IMR-90 (cell line): ENCODE measurements at regions not wholly inside any gene's neighbourhood (a gene's known extent, or its start where the extent isn't known, plus 50 kb on each side); places are given as distances from the start of the nearest gene placed in this dataset.

Source experiments
- ATAC-seq: fragments of 200-7000 bp; cut with Tn5 transposase; 2 replicates; pipeline ENCODE4 v1.9.1; 2020; ENCODE audit warnings: low read depth, mild to moderate bottlenecking, moderate library complexity
- BruUV-seq: library from RNA; stranded (reverse); fragments of 400-500 nt; replicated peaks from 2 replicates; lab custom pipeline; 2021; lab: Mats Ljungman, UMichigan
- CTCF ChIA-PET: fragments of 300-600 bp; formaldehyde crosslinking; extraction: SDS; loops from one replicate; lab custom pipeline; 2021; ENCODE audit warnings: antibody characterized with exemption; lab: Yijun Ruan, JAX
- POLR2A ChIA-PET: fragments of 300-600 bp; sonication (Branson Sonifier 250); formaldehyde crosslinking; loops from one replicate; lab custom pipeline; 2022; ENCODE audit warnings: antibody characterized with exemption; ENCODE audit not compliant: unreplicated experiment; lab: Charles Lee
- DNase-seq: peaks from one replicate; pipeline ENCODE4 v3.0.0; 2013
- H2AFZ ChIP-seq: replicated peaks from 2 replicates; pipeline ENCODE3; 2013; ENCODE audit warnings: low read length, mild to moderate bottlenecking; ENCODE audit not compliant: poor library complexity
- H2AK5ac ChIP-seq: 2 replicates; pipeline ENCODE4 v1.6.1; 2013; ENCODE audit warnings: low read depth, low read length, inconsistent platforms
- H2AK9ac ChIP-seq: replicated peaks from 2 replicates; pipeline ENCODE3; 2013; ENCODE audit warnings: mild to moderate bottlenecking, low read depth, low read length, moderate library complexity; ENCODE audit not compliant: poor library complexity
- H2BK120ac ChIP-seq: 2 replicates; pipeline ENCODE4 v1.6.1; 2013; ENCODE audit warnings: low read depth, low read length, inconsistent platforms
- H2BK15ac ChIP-seq: 3 replicates; pipeline ENCODE4 v1.6.1; 2013; ENCODE audit warnings: low read depth, low read length, inconsistent platforms
- H2BK20ac ChIP-seq: 2 replicates; pipeline ENCODE4 v1.6.1; 2013; ENCODE audit warnings: low read depth, mild to moderate bottlenecking, inconsistent platforms, low read length, moderate library complexity
- H2BK5ac ChIP-seq: 2 replicates; pipeline ENCODE4 v1.6.1; 2013; ENCODE audit warnings: mild to moderate bottlenecking, low read depth, low read length, inconsistent platforms; ENCODE audit not compliant: poor library complexity, severe bottlenecking
- H3K14ac ChIP-seq: replicated peaks from 2 replicates; pipeline ENCODE4 v1.6.1; 2013; ENCODE audit warnings: low read depth, low read length, inconsistent platforms
- H3K18ac ChIP-seq: 2 replicates; pipeline ENCODE4 v1.6.1; 2013; ENCODE audit warnings: low read depth, low read length, control low read depth
- H3K23ac ChIP-seq: 2 replicates; pipeline ENCODE4 v1.6.1; 2013; ENCODE audit warnings: low read depth, low read length, inconsistent platforms
- H3K27ac ChIP-seq: 2 replicates; pipeline ENCODE4 v1.5.1; 2013; ENCODE audit warnings: mild to moderate bottlenecking, control low read depth, low read length; ENCODE audit not compliant: insufficient read depth
- H3K27me3 ChIP-seq: 2 replicates; pipeline ENCODE4 v1.6.1; 2013; ENCODE audit warnings: low read length; ENCODE audit not compliant: control insufficient read depth, insufficient read depth
- H3K36me3 ChIP-seq: 2 replicates; pipeline ENCODE4 v1.6.1; 2013; ENCODE audit warnings: low read length, mixed read lengths; ENCODE audit not compliant: control insufficient read depth, insufficient read depth
- H3K4ac ChIP-seq: 2 replicates; pipeline ENCODE4 v1.6.1; 2013; ENCODE audit warnings: low read depth, low read length, inconsistent platforms
- H3K4me1 ChIP-seq: 2 replicates; pipeline ENCODE4 v1.6.1; 2013; ENCODE audit warnings: low read length, mixed read lengths; ENCODE audit not compliant: control insufficient read depth, insufficient read depth
- H3K4me2 ChIP-seq: 2 replicates; pipeline ENCODE4 v1.6.1; 2013; ENCODE audit warnings: low read depth, mild to moderate bottlenecking, control low read depth, low read length, moderate library complexity
- H3K4me3 ChIP-seq: 2 replicates; pipeline ENCODE4 v1.5.1; 2013; ENCODE audit warnings: low read depth, mild to moderate bottlenecking, control low read depth, low read length, moderate library complexity; ENCODE audit not compliant: insufficient read depth
- H3K56ac ChIP-seq: 2 replicates; pipeline ENCODE4 v1.6.1; 2013; ENCODE audit warnings: low read length, inconsistent platforms; ENCODE audit not compliant: insufficient read depth; ENCODE audit errors: extremely low read depth
- H3K79me1 ChIP-seq, 2 experiments: 2 replicates each; pipeline ENCODE4 v1.6.1; 2013; ENCODE audit warnings: low read length in 2 of 2, inconsistent platforms in 1 of 2, low read depth in 1 of 2
- H3K9ac ChIP-seq: 2 replicates; pipeline ENCODE4 v1.6.1; 2013; ENCODE audit warnings: low read depth, low read length, control low read depth
- H3K9me1 ChIP-seq: 2 replicates; pipeline ENCODE4 v1.6.1; 2013; ENCODE audit warnings: low read length, inconsistent platforms; ENCODE audit not compliant: insufficient read depth
- H3K9me3 ChIP-seq: 2 replicates; pipeline ENCODE4 v1.6.1; 2013; ENCODE audit warnings: low read length; ENCODE audit not compliant: control insufficient read depth, insufficient read depth
- H4K20me1 ChIP-seq: 2 replicates; pipeline ENCODE4 v1.6.1; 2013; ENCODE audit warnings: low read length, inconsistent platforms; ENCODE audit not compliant: insufficient read depth
- H4K5ac ChIP-seq: 2 replicates; pipeline ENCODE4 v1.6.1; 2013; ENCODE audit warnings: mild to moderate bottlenecking, low read depth, low read length, control low read depth
- H4K8ac ChIP-seq, 2 experiments: 2 replicates each; pipeline ENCODE4 v1.6.1; 2013; ENCODE audit warnings: low read depth in 2 of 2, low read length in 2 of 2, control low read depth in 1 of 2, inconsistent platforms in 1 of 2
- H4K91ac ChIP-seq: 2 replicates; pipeline ENCODE4 v1.6.1; 2013; ENCODE audit warnings: low read depth, low read length, inconsistent platforms; ENCODE audit not compliant: insufficient read depth
- BHLHE40 ChIP-seq: fragments of 150-350 bp; IDR thresholded peaks from 2 replicates; pipeline ENCODE4 v1.6.1; 2016; ENCODE audit warnings: mild to moderate bottlenecking, low read depth, low read length
- CEBPB ChIP-seq: IDR thresholded peaks from 2 replicates; pipeline ENCODE4 v1.6.1; 2012; ENCODE audit warnings: low read depth, low read length, improper control_type of control experiment
- CHD1 ChIP-seq: IDR thresholded peaks from 2 replicates; pipeline ENCODE4 v1.6.1; 2012; ENCODE audit warnings: low read depth, low read length, improper control_type of control experiment
- FOS ChIP-seq: fragments of 150-350 bp; IDR thresholded peaks from 2 replicates; pipeline ENCODE4 v1.6.1; 2016; ENCODE audit warnings: low read depth, low read length
- MAFK ChIP-seq: IDR thresholded peaks from 2 replicates; pipeline ENCODE4 v1.6.1; 2012; ENCODE audit warnings: low read depth, low read length, improper control_type of control experiment
- MAZ ChIP-seq: IDR thresholded peaks from 2 replicates; pipeline ENCODE4 v1.6.1; 2012; ENCODE audit warnings: low read depth, mild to moderate bottlenecking, low read length, improper control_type of control experiment, moderate library complexity, borderline replicate concordance
- MXI1 ChIP-seq: IDR thresholded peaks from 2 replicates; pipeline ENCODE4 v1.6.1; 2012; ENCODE audit warnings: low read depth, mild to moderate bottlenecking, low read length, moderate library complexity, borderline replicate concordance
- NFE2L2 ChIP-seq: fragments of 150-350 bp; IDR thresholded peaks from 2 replicates; pipeline ENCODE4 v1.6.1; 2016; ENCODE audit warnings: low read depth, mild to moderate bottlenecking, low read length
- POLR2A ChIP-seq: IDR thresholded peaks from 2 replicates; pipeline ENCODE4 v1.6.1; 2012; ENCODE audit warnings: mild to moderate bottlenecking, low read depth, low read length
- RAD21 ChIP-seq: IDR thresholded peaks from 2 replicates; pipeline ENCODE4 v1.6.1; 2012; ENCODE audit warnings: low read length, improper control_type of control experiment
- RCOR1 ChIP-seq: IDR thresholded peaks from 2 replicates; pipeline ENCODE4 v1.6.1; 2012; ENCODE audit warnings: mild to moderate bottlenecking, low read length, improper control_type of control experiment; ENCODE audit not compliant: insufficient replicate concordance
- RFX5 ChIP-seq: IDR thresholded peaks from 2 replicates; pipeline ENCODE4 v1.8.0; 2012; ENCODE audit warnings: low read depth, mild to moderate bottlenecking, low read length, moderate library complexity
- SMC3 ChIP-seq: fragments of 150-350 bp; IDR thresholded peaks from 2 replicates; pipeline ENCODE4 v1.6.1; 2016; ENCODE audit warnings: low read depth, mild to moderate bottlenecking, antibody characterized with exemption, low read length, moderate library complexity
- USF2 ChIP-seq: fragments of 150-350 bp; IDR thresholded peaks from 2 replicates; pipeline ENCODE4 v1.6.1; 2017; ENCODE audit warnings: mild to moderate bottlenecking, antibody characterized with exemption, low read length, low read depth
- WGBS, 2 experiments: methylation state at CpG; one replicate each; pipeline versions ENCODE4 v1.1.5 to v1.1.7; 2013; ENCODE audit warnings: missing lambda C conversion rate in 2 of 2; ENCODE audit not compliant: insufficient read length in 1 of 2; ENCODE audit errors: extremely low coverage in 2 of 2; 5-methylcytosine and 5-hydroxymethylcytosine counted together
- dilution Hi-C: fragments of 300-500 bp; cut with HindIII; formaldehyde crosslinking; loops from one replicate; pipeline ENCODE4 v1.14.3; 2018; ENCODE audit warnings: low sequenced_read_pairs; ENCODE audit not compliant: unreplicated experiment
- in situ Hi-C: fragments of 300-500 bp; cut with MboI; formaldehyde crosslinking; loops from 3 replicates; pipeline ENCODE4 v1.14.3; 2019; ENCODE audit warnings: low sequenced_read_pairs, inconsistent platforms, mixed read lengths
- intact Hi-C: fragments of 100-400 bp; cut with micrococcal nuclease; formaldehyde crosslinking; loops from 2 replicates; pipeline ENCODE4 v1.10.0; 2022
- TF ChIP-seq, protein P1 (sequence below): fragments of 150-350 bp; IDR thresholded peaks from 2 replicates; pipeline ENCODE4 v1.6.1; 2016; ENCODE audit warnings: low read depth, mild to moderate bottlenecking, low read length, moderate library complexity, borderline replicate concordance

DNA sequence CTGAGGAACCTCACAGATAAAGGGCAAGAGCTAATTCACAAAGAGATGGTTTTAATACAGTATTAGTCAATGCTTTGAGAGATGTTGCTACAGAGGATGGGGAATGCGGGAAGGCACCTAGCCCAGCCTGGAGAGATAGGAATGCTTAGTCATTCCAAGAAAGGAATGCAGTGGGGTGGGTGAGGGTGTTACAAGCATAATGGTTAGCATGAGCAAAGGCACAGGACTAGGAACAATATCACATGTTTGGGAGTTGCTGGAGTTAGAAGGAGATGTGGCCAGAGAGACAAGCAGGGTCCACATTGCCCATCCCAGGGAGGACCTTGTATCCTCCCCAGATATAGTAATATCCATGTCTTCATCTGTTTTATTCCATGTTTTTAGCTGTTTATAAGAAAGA, 107.0 kb upstream of the OGFRL1 start (continued):
- TF ChIP-seq RCOR1 = no peak

DNA sequence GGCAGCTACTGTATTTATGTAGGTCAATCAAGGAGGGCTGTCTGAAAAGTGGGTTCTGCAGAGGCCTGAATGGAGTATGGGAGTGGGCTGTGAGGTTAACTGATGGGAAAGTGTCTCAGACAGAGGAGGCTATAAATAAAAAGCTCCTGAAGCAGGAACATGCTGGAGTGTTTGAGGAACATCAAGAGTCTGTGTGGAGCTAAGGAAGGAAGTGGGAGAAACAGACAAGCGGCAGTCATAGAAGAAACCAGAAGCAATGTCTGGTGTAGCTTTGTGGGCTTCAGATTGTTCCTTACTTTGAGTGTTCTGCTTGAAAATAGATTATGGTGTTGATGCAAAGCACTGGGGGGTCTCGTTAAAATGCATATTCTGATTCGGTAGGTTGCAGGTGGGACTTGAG, 101.5 kb upstream of the OGFRL1 start:
- H3K79me1 ChIP-seq = no peaks in the 10 kb centered on the region
- no TSS peak for BruUV-seq
- H4K5ac ChIP-seq = no peak overlapping the region
- H2BK120ac ChIP-seq = no peak overlapping the region
- H2BK5ac ChIP-seq = no peak overlapping the region
- H3K4ac ChIP-seq = no peak overlapping the region
- H3K27me3 ChIP-seq = no peaks in the 10 kb centered on the region
- H3K9me1 ChIP-seq = no peaks in the 10 kb centered on the region
- CTCF ChIA-PET = interaction anchor here (1.6 kb wide), 1 partner anchor 163 kb away, joined by 4 read pairs; no protein-coding TSS in a partner anchor
- no peak overlapping the region for H2AK5ac ChIP-seq
- no peak overlapping the region for H3K4me2 ChIP-seq
- H4K20me1 ChIP-seq = no peaks in the 10 kb centered on the region
- H3K36me3 ChIP-seq = no peaks in the 10 kb centered on the region
- no peak overlapping the region for H3K27ac ChIP-seq
- ATAC-seq (no peak), DNase-seq (no peak)
- intact Hi-C loops = no loop called here
- no peak overlapping the region for H2AFZ ChIP-seq
- no peak overlapping the region for H3K4me3 ChIP-seq
- no peak overlapping the region for H2AK9ac ChIP-seq
- POLR2A ChIA-PET = no interaction called here
- no peak overlapping the region for H3K23ac ChIP-seq
- no peaks in the 10 kb centered on the region for H3K9me3 ChIP-seq
- H3K14ac ChIP-seq = no peak overlapping the region; the same call in 1 of the 2 replicates
- no peak overlapping the region for H3K18ac ChIP-seq
- dilution Hi-C loops = loop anchor here (25.0 kb wide), 1 partner anchor 175 kb away; no protein-coding TSS in a partner anchor
- no peak overlapping the region for H4K8ac ChIP-seq
- in situ Hi-C loops = loop anchor here (25.0 kb wide), 1 partner anchor 900 kb away; no protein-coding TSS in a partner anchor
- no peak overlapping the region for H2BK20ac ChIP-seq
- H3K56ac ChIP-seq = no peak overlapping the region
- 92% methylated on average over 2 of the region's 3 CpGs; no CpG with 5 or more reads in 1 of the 2 experiments for WGBS, 2 experiments
- no peak overlapping the region for H3K9ac ChIP-seq
- H2BK15ac ChIP-seq = no peak overlapping the region
- no peaks in the 10 kb centered on the region for H3K4me1 ChIP-seq
- H4K91ac ChIP-seq = no peak overlapping the region
- TF ChIP-seq MAFK = no peak
- TF ChIP-seq CEBPB = no peak
- TF ChIP-seq MXI1 = no peak
- no peak for TF ChIP-seq BHLHE40
- no peak for TF ChIP-seq POLR2A
- no peak for TF ChIP-seq RAD21
- TF ChIP-seq RCOR1 = no peak
- TF ChIP-seq SMC3 = no peak
- no peak for TF ChIP-seq CHD1
- TF ChIP-seq USF2 = no peak
- no peak for TF ChIP-seq NFE2L2
- TF ChIP-seq FOS = no peak
- no peak for TF ChIP-seq RFX5
- TF ChIP-seq, protein P1, sequence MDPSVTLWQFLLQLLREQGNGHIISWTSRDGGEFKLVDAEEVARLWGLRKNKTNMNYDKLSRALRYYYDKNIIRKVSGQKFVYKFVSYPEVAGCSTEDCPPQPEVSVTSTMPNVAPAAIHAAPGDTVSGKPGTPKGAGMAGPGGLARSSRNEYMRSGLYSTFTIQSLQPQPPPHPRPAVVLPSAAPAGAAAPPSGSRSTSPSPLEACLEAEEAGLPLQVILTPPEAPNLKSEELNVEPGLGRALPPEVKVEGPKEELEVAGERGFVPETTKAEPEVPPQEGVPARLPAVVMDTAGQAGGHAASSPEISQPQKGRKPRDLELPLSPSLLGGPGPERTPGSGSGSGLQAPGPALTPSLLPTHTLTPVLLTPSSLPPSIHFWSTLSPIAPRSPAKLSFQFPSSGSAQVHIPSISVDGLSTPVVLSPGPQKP = no peak
- no peak for TF ChIP-seq MAZ
